SK-N-SH treated with all-trans-retinoic acid at 6 μM for 48 hours (cell line): ENCODE measurements at regions not wholly inside any gene's neighbourhood (a gene's known extent, or its start where the extent isn't known, plus 50 kb on each side); places are given as distances from the start of the nearest gene placed in this dataset.
"Not testable (repeated sequence)": the region's sequence is repeated elsewhere in the genome, so short reads cannot be mapped to it uniquely, and the experiment has no call there.

ENCODE experiments used
- ARNTL ChIP-seq: fragments of 450-650 bp; formaldehyde crosslinking; IDR thresholded peaks from 2 replicates; pipeline ENCODE4 v1.5.0; 2020; ENCODE audit warnings: low read depth, mild to moderate bottlenecking, moderate library complexity, borderline replicate concordance
- CREB5 ChIP-seq: fragments of 250-450 bp; sonication (Bioruptor Pico); IDR thresholded peaks from 2 replicates; pipeline ENCODE4 v1.5.1; 2020; ENCODE audit warnings: low read depth, mild to moderate bottlenecking, moderate library complexity
- CSRNP3 ChIP-seq: fragments of 250-450 bp; sonication (Bioruptor Pico); IDR thresholded peaks from 2 replicates; pipeline ENCODE4 v1.5.1; 2021; ENCODE audit warnings: mild to moderate bottlenecking, moderate library complexity
- GLIS3 ChIP-seq: fragments of 250-450 bp; sonication (Bioruptor Pico); IDR thresholded peaks from 2 replicates; pipeline ENCODE4 v1.5.0; 2020; ENCODE audit warnings: mild to moderate bottlenecking, moderate library complexity
- ISL1 ChIP-seq: fragments of 250-450 bp; sonication (Bioruptor Pico); IDR thresholded peaks from 2 replicates; pipeline ENCODE4 v2.1.2; 2022; ENCODE audit warnings: mild to moderate bottlenecking, moderate library complexity
- PPARA ChIP-seq: fragments of 250-450 bp; sonication (Bioruptor Pico); IDR thresholded peaks from 2 replicates; pipeline ENCODE4 v1.5.0; 2020; ENCODE audit warnings: mild to moderate bottlenecking, borderline replicate concordance
- ZNF70 ChIP-seq: fragments of 450-650 bp; formaldehyde crosslinking; IDR thresholded peaks from 2 replicates; pipeline ENCODE4 v1.5.0; 2020; ENCODE audit warnings: mild to moderate bottlenecking, moderate library complexity

GRCh38 chr4:9076974-9077373, 93.2 kb upstream of the FAM90A26 start:
- not testable (repeated sequence) for TF ChIP-seq GLIS3; ZNF70 (CRISPR knock-in tag); CREB5; ARNTL (CRISPR knock-in tag); CSRNP3 (CRISPR knock-in tag); PPARA (CRISPR knock-in tag); ISL1 (CRISPR knock-in tag)
